ENCODE measurements at regions not wholly inside any gene's neighbourhood (a gene's known extent, or its start where the extent isn't known, plus 50 kb on each side); places are given as distances from the start of the nearest gene placed in this dataset.
"Not testable (repeated sequence)": the region's sequence is repeated elsewhere in the genome, so short reads cannot be mapped to it uniquely, and the experiment has no call there.

DNA sequence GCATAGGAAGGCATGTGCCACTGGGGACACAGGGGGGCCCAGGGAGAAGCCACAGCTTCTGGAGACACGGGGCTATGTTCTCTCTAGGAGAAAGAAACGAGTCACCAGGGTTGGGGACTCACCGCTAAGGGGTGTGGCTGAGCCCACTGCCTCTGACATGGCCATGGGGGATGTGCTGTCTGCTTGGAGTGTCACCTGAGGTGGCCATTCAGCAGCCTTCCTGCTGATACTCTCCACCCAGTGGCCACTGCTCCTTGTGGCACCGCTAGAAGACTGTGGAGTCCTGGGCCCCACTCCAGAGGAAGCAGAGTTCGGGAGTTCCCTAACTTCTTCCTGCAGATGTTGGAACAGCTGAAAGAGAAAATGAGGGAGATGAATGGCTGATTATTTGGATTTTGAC is 91.2 kb upstream of the SLC45A1 start:
- DNase-seq (ENCODE audit: low spot score) = no peak
- Histone ChIP-seq H3K9me3 (no peaks in the 10 kb centered on the region), H3K36me3 (no peaks in the 10 kb centered on the region), H3K27ac (no peak overlapping the region), H3K4me1 (no peaks in the 10 kb centered on the region), H3K4me3 (no peak overlapping the region), H3K27me3 (no peaks in the 10 kb centered on the region)
- TF ChIP-seq, protein P1, sequence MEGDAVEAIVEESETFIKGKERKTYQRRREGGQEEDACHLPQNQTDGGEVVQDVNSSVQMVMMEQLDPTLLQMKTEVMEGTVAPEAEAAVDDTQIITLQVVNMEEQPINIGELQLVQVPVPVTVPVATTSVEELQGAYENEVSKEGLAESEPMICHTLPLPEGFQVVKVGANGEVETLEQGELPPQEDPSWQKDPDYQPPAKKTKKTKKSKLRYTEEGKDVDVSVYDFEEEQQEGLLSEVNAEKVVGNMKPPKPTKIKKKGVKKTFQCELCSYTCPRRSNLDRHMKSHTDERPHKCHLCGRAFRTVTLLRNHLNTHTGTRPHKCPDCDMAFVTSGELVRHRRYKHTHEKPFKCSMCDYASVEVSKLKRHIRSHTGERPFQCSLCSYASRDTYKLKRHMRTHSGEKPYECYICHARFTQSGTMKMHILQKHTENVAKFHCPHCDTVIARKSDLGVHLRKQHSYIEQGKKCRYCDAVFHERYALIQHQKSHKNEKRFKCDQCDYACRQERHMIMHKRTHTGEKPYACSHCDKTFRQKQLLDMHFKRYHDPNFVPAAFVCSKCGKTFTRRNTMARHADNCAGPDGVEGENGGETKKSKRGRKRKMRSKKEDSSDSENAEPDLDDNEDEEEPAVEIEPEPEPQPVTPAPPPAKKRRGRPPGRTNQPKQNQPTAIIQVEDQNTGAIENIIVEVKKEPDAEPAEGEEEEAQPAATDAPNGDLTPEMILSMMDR (IDR thresholded peaks at IDR 0.05) = no peak

DNA sequence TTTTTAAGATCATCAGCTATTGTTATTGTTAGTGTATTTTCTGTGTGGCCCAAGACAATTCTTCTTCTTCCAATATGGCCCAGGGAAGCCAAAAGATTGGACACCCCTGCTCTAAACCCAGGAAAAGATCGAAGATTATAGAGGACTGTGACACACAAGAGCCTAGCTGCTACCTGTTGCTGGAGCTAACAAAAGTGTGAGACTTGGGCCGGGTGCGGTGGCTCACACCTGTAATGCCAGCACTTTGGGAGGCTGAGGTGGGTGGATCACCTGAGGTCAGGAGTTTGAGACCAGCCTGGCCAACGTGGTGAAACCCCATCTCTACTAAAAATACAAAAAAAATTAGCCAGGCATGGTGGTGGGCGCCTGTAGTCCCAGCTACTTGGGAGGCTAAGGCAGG is 91.9 kb upstream of the SLC45A1 start:
- not testable (repeated sequence) for H3K36me3 ChIP-seq; H3K4me1 ChIP-seq; H3K4me3 ChIP-seq; H3K27me3 ChIP-seq; H3K27ac ChIP-seq; H3K9me3 ChIP-seq; DNase-seq (ENCODE audit: low spot score)

DNA sequence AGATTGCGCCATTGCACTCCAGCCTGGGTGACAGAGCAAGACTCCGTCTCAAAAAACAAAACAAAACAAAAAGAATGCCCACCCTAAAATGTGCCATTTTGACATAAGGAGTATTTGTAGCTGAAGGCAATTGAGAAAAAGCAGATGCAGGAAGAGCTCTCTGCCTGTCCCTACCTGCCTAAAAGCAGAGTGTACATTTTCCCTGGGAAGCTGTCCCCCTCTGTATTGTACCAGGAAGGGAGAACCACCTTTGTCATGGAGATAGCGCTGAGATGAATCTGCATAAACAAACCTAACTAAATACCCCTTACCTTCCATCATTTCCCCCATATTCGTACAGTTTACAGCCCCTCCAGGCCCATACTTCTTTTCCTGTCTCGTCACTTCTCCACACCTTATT is 94.4 kb upstream of the SLC45A1 start:
- Histone ChIP-seq H3K4me1 (no peaks in the 10 kb centered on the region), H3K36me3 (no peaks in the 10 kb centered on the region), H3K27me3 (no peaks in the 10 kb centered on the region), H3K9me3 (no peaks in the 10 kb centered on the region), H3K4me3 (no peak overlapping the region), H3K27ac (no peak overlapping the region)
- TF ChIP-seq, protein P1 (IDR thresholded peaks at IDR 0.05) = no peak
- no peak for DNase-seq (ENCODE audit: low spot score)

DNA sequence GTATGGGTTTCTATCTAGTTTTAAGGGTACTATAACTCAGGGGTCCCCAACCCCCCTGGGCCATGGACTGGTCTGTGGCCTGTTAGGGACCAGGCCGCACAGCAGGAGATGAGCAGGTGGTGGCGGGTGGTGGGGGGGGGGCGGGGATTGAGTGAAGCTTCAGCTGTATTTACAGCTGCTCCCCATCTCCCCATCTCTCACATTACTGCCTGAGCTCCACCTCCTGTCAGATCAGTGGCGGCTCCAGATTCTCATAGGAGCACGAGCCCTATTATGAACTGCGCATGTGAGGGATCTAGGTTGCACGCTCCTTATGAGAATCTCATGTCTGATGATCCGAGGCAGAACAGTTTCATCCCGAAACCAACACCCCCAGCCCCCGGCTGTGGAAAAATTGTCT is 95.1 kb upstream of the SLC45A1 start:
- TF ChIP-seq, protein P1 (IDR thresholded peaks at IDR 0.05) = no peak
- Histone ChIP-seq H3K36me3 (no peaks in the 10 kb centered on the region), H3K4me1 (peaks cover 0 to under 1% of the 10 kb centered on the region in 2 donors), H3K27me3 (no peaks in the 10 kb centered on the region), H3K4me3 (no peak overlapping the region), H3K27ac (no peak overlapping the region), H3K9me3 (no peaks in the 10 kb centered on the region)
- no peak for DNase-seq (ENCODE audit: low spot score)

DNA sequence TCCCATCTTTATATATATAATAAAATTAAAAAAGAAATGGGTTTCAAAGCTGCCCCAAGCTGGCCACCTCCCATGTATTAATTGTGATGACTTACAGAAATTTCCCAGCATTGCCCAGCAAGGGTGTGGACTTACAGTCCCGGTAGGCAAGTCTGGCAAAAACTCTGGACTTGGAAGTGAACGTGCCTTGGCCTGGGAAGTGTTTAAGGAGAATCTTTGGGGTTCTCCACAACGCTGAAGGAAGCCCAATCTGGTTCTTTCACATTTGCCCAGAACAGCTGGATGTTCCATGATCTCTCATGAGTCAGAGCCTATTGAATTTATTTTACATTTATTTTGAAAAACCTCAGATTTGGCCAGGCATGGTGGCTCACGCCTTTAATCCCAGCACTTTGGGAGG is 98.4 kb upstream of the SLC45A1 start:
- TF ChIP-seq, protein P1 (IDR thresholded peaks at IDR 0.05) = no peak
- peaks cover 0 to 17% of the 10 kb centered on the region in 2 donors for H3K4me1 ChIP-seq
- no peak overlapping the region for H3K27ac ChIP-seq
- no peaks in the 10 kb centered on the region for H3K36me3 ChIP-seq
- no peak for DNase-seq (ENCODE audit: low spot score)
- H3K9me3 ChIP-seq = no peaks in the 10 kb centered on the region
- no peak overlapping the region for H3K4me3 ChIP-seq
- H3K27me3 ChIP-seq = no peaks in the 10 kb centered on the region

DNA sequence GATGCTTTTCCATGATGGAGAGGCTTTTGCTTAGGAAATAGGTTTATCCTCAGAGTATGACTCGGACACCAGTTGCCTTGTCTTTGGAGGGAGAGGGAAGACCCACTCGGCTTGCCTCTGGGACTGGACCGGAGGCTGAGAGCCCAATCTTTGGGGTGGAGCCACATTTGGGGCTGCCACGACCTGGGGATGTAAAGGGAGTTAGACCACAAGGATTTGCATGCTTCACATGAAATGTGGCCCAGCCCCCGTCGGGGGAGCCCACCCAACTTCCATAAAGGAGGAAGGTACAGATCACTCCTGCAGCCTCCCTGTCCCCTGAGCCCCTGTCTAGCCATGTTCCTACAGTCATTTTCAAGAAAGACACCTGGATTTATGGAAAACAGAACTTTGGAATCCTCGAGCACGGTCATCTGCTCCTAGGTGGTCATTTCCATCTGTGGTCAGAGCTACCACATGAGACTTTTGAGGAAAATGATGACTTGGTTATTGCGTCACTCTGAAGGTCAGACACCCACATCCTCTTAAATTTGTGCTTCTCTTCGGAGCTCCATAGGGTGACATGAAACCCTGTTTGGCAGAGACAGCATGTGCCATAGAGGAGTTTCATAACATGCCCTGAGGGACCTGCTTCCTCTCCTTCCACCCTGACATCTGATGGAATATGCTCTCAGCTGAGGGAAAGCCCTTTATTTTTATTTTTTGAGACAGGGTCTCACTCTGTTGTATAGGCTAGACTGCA is 99.4 kb upstream of the SLC45A1 start:
- DNase-seq (ENCODE audit: low spot score) = no peak
- Histone ChIP-seq H3K9me3 (no peaks in the 10 kb centered on the region), H3K27ac (no peak overlapping the region), H3K27me3 (no peaks in the 10 kb centered on the region), H3K4me1 (peaks cover 0 to 19% of the 10 kb centered on the region in 2 donors), H3K4me3 (no peak overlapping the region), H3K36me3 (no peaks in the 10 kb centered on the region)
- TF ChIP-seq, protein P1 (IDR thresholded peaks at IDR 0.05) = no peak

Measured in right atrium auricular region (tissue), 2 donors.